Umbilical cord (tissue), 1 donor: ENCODE measurements at regions not wholly inside any gene's neighbourhood (a gene's known extent, or its start where the extent isn't known, plus 50 kb on each side); places are given as distances from the start of the nearest gene placed in this dataset.
"Not testable (repeated sequence)": the region's sequence is repeated elsewhere in the genome, so short reads cannot be mapped to it uniquely, and the experiment has no call there.

Source experiments
- DNase-seq: peaks from one replicate; pipeline ENCODE4 v3.0.0-alpha.2; 2015; ENCODE audit warnings: low spot score

DNA sequence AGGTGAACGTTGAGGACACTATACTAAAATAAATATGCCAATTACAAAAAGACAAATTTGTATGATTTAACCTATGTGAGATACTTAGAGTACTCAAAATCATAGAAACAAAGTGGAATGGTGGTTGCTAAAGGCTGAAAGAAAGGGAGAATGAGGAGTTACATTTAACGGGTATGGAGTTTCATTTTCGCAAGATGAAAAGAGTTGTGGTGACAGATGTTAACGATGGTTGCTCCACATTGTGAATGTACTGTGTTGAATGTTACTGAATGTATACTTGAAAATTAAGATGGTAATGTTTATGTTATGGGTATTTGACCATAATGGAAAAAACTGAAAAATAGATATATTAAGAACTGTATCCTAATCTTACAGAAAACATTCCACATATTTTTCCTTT, 51.3 kb upstream of the MOCS2 start:
- DNase-seq = no peak

DNA sequence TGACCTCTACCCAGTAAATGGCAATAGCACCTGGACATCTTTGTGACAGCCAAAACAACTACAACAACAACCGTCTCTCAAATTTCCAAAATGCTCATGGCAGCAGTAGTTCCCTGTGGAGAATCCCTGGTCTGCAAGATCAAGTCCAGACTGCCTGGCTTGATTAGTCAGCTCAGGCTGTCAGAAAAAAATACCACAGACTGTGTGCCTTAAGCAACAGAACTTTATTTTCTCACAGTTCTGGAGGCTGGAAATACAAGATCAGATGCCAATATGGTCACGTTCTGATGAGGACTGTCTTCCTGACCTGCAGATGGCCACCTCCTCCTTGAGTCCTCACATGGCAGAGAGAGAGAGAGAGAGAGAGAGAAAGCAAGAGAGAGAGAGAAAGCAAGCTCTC, 52.3 kb upstream of the MOCS2 start:
- DNase-seq = peak; percentile 31

DNA sequence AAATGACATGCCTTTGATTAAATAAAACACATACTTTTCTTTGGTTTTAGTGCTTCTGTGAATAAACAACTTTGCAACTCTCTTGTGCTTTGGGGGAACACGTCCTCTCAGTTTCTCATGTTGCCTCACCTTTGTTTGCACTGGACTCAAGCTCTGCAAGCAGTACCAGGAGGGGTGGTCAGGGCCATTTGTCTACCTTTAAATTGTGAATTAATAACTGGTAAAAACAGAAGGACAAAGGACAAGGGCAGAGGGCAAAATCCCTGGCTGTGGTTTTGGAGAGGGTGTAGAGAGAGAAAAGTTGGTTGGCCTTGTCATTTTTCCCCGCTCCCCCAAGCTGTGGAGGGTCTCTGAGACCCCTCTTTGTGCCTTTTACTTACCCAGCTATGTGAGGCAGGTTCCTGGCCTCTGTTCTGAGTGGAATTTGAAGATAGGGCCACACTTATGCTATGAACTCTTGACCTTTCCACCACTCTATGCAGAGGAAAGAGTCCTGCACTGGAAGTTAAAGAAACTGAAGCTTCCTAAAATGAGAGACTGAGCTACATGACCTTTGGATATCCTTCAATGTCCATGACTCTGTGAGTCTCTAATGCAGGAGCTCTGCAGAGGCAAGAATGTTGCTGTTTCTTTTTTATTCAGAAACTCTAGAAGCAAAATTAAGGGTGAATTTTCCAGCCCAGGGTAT, 55.1 kb upstream of the MOCS2 start:
- no peak for DNase-seq

DNA sequence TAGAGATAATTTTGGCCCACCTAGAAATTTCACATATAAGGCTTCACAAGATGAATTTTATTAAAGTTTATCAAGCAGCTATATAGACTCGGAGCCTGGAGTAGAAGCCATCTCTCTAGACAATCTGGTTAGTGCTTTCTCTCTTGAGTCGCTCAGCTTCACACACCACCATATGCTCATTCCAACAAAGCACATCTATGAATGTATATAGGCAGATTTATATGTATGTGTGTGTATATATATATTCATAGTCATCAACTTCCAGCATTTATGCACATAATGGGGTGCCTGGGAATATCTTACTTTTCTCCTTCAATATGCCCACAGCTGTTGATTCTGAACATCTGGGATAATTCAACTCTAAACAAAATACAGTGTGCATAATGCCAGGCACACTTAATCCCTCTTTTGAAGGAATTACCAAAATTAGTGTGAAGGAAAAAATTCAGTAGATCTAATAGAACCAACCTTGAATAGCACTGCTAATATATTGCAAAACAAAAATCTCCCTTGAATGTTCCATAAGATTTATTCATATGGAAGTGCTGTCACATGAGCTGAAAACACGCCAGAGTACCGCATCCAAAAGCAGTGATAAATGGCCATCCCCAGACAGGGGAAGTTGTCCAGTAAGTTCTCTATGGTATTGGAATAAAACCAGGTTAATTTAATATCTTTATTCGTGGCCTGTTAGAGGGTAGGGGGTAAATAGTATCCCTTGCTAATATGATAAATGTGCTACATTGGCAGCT, 56.0 kb upstream of the MOCS2 start:
- no peak for DNase-seq

DNA sequence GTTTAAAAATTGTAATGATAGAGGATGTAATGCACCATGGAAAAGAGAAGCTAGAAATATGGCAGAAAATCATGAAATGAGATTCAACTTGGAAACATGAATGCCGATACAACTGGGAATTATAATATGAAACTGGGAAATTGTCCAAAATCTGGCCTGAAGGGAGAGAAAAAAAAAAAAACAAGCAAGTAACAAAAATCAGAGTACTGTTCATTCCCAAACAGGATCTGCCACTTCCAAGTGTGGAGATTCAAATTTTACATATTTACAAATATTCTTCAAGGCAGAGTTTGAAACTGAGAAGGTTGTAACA, 56.6 kb upstream of the MOCS2 start:
- no peak for DNase-seq

DNA sequence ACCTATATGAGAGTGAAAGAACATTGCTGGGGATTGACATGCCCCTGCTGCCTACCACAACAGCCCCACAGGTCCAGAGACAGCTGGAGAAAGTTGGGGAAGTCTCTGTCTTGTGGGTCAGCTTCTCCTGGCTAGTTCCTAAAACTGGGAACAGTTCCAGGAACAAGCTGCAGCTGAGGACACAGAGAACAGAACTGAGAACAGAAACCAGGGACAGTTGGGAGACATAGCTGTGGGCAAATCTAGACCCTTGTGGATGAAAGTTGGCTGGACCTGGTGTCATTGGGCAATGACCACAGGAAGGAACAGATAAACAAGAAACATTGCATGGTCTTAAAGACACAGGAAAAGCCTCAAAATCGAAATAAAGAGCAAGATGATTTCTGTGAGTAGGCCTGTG, 58.3 kb upstream of the MOCS2 start:
- DNase-seq = no peak

DNA sequence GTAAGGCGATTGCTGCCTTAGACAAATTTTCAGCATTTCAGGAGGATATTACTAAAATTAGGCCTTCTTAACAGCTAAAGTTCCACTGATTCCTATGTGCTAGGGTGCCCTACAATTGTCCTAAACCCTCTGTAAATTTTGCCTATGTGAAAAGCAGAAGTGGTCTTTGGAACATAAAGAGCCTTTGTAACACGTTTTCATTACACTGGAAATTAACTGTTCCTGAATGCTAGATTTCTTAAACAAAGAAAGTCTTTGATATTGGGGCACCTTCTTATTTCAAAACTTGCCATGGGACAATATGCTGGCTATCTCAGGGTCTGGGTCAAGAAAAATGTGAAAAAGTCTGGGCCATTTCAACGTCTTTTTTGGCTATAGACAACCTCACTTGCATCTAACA, 60.4 kb upstream of the MOCS2 start:
- DNase-seq = no peak

DNA sequence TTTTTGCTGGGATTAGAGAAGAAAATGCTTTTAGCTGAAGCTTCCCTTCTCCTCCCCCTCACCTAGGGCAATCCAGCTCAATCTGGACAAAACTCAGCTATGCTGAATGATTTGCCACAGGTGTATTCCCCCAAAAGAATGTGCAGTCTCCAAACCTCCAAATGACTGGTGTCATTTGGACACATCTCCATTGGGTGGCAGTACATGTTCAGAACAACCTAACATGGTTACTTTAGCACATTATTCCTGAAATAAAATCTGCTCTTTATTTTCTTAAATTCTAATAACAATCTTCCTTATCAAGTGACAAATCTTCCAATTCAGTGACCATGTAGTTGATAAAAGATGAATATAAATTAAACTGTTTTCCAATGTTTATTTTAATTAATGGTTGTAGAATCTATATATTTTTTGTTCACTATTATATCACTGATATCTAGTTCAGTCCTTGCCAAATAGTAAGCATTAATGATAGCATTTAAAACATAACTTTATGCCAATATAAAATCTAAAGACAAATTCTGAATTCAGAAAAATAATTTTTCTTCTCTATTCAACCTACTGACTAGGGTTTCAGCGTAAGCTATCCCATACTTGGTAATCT, 61.3 kb upstream of the MOCS2 start:
- peak; percentile 30 for DNase-seq

DNA sequence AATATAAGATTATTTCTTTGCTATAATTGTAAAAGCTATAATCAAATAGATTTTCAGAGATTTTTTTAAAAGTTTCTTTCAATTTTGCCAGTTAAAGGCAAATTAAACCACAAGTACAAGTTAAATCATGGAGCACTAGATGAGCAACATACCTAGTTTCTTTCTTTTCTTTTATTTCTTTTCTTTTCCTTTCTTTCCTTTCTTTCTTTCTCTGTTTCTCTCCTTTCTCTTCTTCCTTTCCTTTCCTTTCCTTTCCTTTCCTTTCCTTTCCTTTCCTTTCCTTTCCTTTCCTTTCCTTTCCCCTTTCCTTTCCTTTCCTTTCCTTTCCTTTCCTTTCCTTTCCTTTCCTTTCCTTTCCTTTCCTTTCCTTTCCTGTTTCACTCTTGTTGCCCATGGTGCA, 62.5 kb upstream of the MOCS2 start:
- DNase-seq = not testable (repeated sequence)

DNA sequence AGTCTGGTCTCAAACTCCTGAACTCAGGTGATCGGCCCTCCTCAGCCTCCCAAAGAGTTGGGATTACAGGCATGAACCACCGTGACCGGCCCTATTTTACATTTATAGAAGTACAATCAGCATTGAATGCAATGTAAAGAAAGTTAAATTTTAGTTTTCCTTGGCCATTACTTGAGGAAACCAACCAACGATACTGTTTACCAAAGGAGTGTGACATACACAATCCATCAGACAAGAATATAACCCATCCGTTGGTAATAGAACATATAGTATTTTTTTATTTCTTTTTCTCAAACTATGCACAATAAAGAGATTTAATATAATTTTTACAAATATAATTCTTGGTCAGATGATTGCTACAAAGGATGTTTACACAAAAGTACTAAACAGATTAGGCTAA, 63.1 kb upstream of the MOCS2 start:
- no peak for DNase-seq

DNA sequence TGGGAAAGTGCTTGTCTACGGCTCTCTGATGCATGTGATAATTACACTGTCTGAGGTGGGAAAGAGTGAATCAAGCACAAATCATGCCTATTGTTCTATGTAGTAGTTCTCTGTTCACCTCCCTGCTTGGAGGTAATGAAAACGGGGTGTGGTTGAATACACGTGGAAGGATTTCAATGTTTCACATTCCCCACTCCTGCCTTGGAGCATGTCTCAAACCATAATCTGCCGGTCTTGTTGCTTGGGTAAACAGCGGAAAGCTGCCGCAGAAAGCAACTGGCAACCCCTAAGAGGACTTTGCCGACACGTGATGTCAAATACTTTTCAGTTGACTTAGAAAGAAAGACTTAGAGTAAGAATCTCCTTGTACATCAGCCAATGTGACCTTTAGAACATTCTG, 63.5 kb upstream of the MOCS2 start:
- no peak for DNase-seq

DNA sequence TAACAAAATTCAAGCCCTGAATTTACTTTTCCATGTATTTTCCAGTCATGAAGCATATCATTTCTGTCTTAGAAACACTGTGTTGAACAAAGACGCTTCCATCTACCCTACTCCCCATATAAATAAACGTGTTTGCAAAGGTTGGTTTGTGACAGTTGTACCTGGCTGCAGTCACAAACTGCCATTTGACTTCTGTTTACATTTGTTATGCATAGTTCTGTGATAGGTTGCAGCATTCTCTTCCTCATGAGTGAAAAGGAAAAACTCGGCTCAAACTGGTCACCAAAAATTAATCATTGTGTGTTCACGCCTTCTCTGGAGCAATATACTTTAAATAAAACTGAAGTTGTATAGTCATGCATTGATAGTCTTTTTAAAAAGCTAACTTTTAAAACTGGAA, 69.3 kb upstream of the MOCS2 start:
- DNase-seq = no peak

DNA sequence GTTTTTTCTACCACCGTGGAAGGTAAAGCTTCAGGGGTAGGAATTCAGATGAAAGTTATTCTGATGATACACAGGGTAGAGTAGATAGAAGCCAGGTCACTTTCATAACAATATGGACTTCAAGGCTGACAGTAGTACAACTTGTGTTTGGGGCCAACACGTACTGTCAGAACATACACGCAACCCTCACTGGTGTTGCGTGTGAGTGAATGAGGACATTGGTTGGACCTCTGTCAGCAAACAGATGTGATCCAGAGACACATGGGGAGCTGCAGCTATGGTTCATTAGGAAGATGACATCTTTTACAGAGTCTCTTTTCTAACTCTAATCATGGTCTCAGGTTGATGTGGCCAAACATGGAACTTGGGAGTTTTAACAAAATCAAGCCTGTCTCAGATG, 70.1 kb upstream of the MOCS2 start:
- no peak for DNase-seq

DNA sequence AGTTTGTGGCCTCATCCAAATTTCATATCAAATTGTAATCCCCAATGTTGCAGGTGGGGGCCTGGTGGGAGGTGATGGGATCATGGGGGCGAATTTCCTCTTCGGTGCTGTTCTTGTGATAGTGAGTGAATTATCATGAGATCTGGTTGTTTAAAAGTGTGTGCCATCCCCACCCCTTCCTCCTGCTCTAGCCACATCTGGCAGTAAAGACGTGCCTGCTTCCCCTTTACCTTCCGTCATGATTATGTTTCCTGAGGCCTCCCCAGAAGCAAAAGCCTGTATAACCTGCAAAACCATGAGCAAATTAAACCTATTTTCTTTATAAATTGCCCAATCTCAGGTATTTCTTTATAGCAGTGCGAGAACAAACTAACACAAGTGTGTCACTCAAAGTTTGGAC, 71.0 kb upstream of the MOCS2 start:
- no peak for DNase-seq

DNA sequence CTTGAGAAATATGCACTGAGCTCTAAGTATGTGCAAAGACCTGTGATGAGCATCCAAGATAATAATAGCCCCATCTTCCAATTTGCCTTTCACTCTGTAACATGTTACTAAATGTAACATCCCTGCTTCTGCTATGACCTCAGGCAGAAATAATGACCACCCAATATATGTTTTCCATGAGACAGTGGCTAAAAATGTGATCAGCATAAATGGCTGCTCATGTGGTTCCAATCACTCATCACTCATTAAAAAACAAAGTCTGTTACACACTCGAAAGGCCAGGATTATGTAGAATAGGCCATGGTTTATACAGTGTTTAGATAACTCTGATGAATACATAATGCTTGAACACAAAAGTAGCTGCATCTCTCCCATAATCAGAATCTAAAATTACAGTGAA, 71.4 kb upstream of the MOCS2 start:
- DNase-seq = no peak

DNA sequence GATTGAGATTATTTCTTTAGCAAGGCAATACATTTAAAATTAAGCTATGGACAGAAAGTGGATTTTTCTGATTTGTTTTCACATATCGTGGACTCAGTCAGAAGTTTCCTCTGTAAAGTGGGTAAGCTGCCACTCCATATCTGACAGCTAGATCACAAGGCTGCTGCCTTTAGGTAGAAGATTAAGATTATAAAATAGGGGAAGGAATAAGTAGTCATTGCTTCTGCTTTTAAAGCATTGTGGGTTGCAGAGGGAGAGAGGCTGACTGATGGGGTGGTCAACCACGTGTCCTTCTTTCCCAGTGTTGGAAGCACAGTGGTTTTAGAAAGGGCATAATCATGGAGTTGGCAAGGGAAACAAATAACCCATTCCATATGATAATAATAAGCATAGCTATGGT, 74.3 kb upstream of the MOCS2 start:
- DNase-seq = no peak

DNA sequence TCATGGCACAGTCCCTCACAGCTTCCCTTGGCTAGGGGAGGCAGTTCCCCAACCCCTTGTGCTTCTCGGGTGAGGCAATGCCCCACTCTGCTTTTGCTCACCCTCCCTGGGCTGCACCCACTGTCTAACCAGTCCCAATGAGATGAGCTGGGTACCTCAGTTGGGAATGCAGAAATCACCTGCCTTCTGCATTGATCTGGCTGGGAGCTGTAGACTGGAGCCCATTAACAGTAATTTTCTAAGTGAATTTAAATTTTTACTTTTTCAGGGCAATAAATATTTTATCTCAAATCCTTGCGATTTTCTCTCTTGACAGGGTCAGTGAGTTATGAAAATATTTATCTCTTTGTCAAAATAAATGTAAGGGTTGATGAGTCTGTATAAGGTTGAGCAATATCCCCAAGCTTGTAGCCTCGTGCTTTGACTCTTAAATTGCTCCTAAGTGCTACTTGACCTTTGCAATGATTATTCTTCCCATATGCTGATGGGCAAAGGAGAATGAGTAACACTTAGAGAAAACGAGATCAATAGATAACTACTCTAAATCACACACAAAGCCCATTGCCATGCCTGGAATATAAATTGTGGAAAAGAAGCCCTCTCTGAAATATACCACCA, 82.1 kb upstream of the MOCS2 start:
- no peak for DNase-seq

DNA sequence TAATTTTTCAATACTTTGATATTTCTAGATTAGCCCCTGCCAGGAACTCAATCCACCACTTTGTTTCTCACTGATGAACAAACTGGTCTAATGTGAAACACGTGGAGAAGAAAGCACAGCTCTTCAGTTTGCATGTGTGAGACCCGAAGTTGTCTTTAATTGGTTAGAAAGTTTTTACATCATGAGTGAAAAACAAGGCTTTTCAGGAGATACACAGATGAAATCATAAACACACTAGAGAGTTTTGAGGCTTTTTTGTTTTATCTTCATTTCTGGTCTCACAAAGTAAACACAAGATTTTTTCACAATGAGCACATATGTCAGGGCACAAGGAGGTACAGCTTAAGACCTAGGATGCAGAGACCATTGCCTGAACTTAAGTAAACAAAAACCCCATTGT, 84.5 kb upstream of the MOCS2 start:
- no peak for DNase-seq

DNA sequence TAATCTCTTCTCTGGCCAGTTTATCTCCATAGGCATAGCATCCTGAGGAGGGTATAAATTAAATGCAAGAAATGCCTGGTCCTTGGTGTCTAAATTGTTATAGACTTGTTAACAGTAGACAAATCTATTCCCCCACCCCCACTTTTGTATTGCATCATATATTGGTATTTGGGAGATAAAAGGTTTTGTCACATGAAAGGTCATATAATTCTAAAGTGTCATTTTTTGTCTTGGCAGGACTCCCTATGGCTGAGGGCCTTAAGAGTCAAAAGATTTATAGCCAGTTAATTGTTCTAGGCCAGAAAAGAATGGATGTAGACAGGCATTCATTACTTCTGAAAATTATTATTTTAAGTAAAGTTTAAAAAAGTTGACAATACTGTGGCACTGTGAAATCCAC, 90.3 kb upstream of the MOCS2 start:
- no peak for DNase-seq

DNA sequence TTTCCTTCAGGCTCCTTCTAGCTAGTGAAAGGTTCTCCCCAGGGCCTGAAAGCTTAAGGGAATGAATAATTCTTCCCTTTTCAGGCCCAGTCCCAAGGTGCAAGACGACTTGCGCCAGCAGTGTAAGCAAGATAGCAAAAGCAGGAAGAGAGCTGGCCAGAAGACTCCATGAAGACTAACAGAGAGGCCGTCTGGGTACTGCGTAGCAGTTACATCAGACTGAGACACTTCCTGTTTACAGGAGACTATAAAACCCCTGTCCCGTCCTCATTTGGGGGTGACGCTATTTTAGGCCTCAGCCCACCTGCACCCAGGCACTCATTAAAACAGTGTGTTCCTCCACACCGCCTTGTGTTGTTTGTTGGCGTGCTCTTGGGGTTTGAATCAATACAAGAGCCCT, 90.7 kb upstream of the MOCS2 start:
- DNase-seq = no peak

DNA sequence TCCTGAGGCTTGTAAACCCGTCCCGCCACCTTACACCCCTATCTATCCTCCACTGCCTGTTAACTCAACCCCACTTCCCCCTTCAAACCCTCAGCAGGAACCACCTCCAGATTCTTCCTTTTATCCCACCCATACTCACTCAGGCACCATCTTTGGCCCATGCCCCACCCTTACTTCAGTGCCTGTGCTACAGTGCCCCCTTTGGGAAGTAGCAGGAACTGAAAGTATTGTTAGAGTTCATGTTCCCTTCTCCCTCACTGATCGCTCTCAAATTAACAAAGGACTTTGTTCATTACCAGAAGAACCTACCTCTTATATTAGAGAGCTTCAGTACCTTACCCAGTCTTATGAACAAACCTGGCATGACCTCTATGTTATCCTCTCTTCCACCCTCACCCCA, 92.2 kb upstream of the MOCS2 start:
- no peak for DNase-seq

DNA sequence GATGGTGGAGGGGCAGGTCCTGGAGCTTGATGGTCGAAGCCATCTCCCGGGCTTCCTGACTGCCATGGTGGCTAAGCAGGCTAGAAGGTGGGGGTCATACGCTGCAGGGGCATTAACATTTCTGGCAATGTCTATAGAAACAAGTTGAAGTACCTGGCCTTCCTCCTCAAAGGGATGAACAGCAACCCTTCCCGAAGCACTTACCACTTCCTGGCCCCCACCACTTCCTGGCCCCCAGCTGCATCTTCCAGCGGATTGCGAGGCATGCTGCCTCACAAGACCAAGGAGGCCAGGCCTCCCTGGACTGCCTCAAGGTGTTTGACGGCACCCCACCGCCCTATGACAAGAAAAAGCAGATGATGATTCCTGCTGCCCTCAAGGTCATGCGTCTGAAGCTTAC, 97.0 kb upstream of the MOCS2 start:
- no peak for DNase-seq

DNA sequence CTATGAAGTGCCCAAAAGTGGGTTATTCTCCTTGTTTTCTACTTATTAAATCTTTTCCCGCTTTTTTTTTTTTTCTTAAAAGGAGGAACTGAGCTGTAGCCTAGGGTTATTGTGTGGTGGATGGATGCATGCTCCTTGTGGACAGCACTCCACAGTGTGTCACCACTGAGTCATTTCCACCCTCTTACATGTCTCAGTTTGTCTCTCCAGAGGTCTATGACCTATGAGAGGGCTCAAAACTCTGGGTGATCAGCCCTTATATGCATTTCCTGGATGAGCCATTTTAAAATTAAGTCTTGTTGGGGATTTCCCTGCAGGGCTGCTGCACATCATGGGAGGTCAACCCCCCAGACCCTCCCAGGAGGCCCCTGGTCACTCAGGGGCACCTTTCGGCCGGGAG, 102.2 kb upstream of the MOCS2 start:
- no peak for DNase-seq
